Spleen (tissue), 11 donors: ENCODE measurements at regions not wholly inside any gene's neighbourhood (a gene's known extent, or its start where the extent isn't known, plus 50 kb on each side); places are given as distances from the start of the nearest gene placed in this dataset.

Experiments
- DNase-seq: peaks from one replicate; pipeline ENCODE4 v3.0.0-alpha.2; 2020
- H3K27ac ChIP-seq, 8 donors: fragments of 200-600 bp; sonication (generic) in 7 of 8; 1 replicate in 4 of 8; 2 replicates in 4 of 8; pipeline versions ENCODE4 v1.5.0 to v1.8.0; 2016 to 2021; ENCODE audit warnings: inconsistent platforms in 4 of 8, mild to moderate bottlenecking in 4 of 8, moderate library complexity in 1 of 8
- H3K27me3 ChIP-seq, 7 donors: fragments of 200-600 bp; sonication (generic) in 6 of 7; replicated peaks in 1 of 7; 1 replicate in 4 of 7; 2 replicates in 3 of 7; pipeline versions ENCODE4 v1.5.0 to v1.8.0; 2016 to 2021; ENCODE audit warnings: inconsistent platforms in 3 of 7, mild to moderate bottlenecking in 1 of 7
- H3K36me3 ChIP-seq, 6 donors: fragments of 200-600 bp; sonication (generic) in 5 of 6; 1 replicate in 4 of 6; 2 replicates in 2 of 6; pipeline versions ENCODE4 v1.5.0 to v1.8.0; 2016 to 2021; ENCODE audit warnings: inconsistent platforms in 2 of 6
- H3K4me1 ChIP-seq, 6 donors: fragments of 200-600 bp; sonication (generic) in 5 of 6; 1 replicate in 3 of 6; 2 replicates in 3 of 6; pipeline versions ENCODE4 v1.5.0 to v1.8.0; 2016 to 2021; ENCODE audit warnings: inconsistent platforms in 3 of 6
- H3K4me3 ChIP-seq, 8 donors: fragments of 200-600 bp; sonication (generic) in 7 of 8; 1 replicate in 4 of 8; 2 replicates in 4 of 8; pipeline versions ENCODE4 v1.5.0 to v1.8.0; 2016 to 2021; ENCODE audit warnings: inconsistent platforms in 4 of 8, mild to moderate bottlenecking in 4 of 8, moderate library complexity in 2 of 8
- H3K9me3 ChIP-seq, 8 donors: fragments of 200-600 bp; sonication (generic) in 7 of 8; 1 replicate in 4 of 8; 2 replicates in 4 of 8; pipeline versions ENCODE4 v1.5.0 to v1.8.0; 2016 to 2021; ENCODE audit warnings: inconsistent platforms in 4 of 8
- POLR2A ChIP-seq, 3 donors: fragments of 450-650 bp; IDR thresholded peaks; one replicate each; pipeline ENCODE4 v1.5.1; 2017; ENCODE audit warnings: antibody characterized with exemption in 3 of 3, mild to moderate bottlenecking in 1 of 3
- POLR2AphosphoS5 ChIP-seq, 3 donors: sonication (generic); formaldehyde crosslinking; IDR thresholded peaks; one replicate each; pipeline ENCODE4 v1.5.1; 2017; ENCODE audit warnings: antibody characterized with exemption in 3 of 3
- WGBS, 5 donors: extraction: QIAGEN DNeasy Blood & Tissue Kit in 3 of 5; methylation state at CpG; one replicate each; pipeline versions ENCODE4 v1.1.5 to v1.1.7; 2013 to 2018; 5-methylcytosine and 5-hydroxymethylcytosine counted together
- intact Hi-C: fragments of 100-400 bp; cut with DNase I; formaldehyde crosslinking; loops from one replicate; pipeline ENCODE4 v1.15.0; 2023; ENCODE audit warnings: low total_unique reads
- TF ChIP-seq, protein P1 (sequence below), 11 experiments: fragments of 200-600 bp in 7 of 11; fragments of 450-650 bp in 4 of 11; sonication (generic) in 4 of 11; IDR thresholded peaks in 8 of 11; conservative IDR thresholded peaks in 3 of 11; 1 replicate in 7 of 11; 2 replicates in 4 of 11; pipeline versions ENCODE4 v1.4.0 to v1.8.0; 2016 to 2021; ENCODE audit warnings: antibody characterized with exemption in 11 of 11, inconsistent platforms in 4 of 11, mild to moderate bottlenecking in 1 of 11
- donor health status: healthy with polysubstance abuse.
- donor health status: DM: no; HTN: no; CAD: no; lungs with moderate emphysema.
- donor health status: DM: no; HTN: no; CAD: no.
- donor health status: Bipolar disorder and iron deficiency.
- donor health status: healthy.
- donor health status: DM: no; HTN: no; CAD: no.
- donor health status: DM: yes; HTN: yes; CAD: no.

DNA sequence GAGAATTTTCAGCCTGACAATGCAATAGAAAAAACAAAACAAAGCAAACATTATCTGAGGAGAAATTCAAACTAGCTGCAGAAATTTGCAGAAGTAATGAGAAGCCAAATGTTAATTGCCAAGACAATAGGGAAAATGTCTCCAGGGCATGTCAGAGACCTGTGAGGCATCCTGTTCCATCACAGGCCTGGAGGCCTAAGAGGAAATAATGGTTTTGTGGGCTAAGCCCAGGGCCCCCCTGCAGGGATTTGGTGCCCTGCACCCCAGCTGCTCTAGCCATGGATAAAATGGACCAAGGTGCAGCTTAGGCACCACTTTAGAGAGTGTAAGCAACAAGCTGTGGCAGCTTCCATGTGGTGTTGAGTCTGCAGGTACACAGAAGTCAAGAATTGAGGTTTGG is 401.2 kb upstream of the NECTIN3 start:
- no peaks in the 10 kb centered on the region for H3K36me3 ChIP-seq
- no peak for DNase-seq
- H3K27ac ChIP-seq, result no peak overlapping the region
- H3K4me1 ChIP-seq, result no peaks in the 10 kb centered on the region
- H3K9me3 ChIP-seq, result peaks cover 0 to 36% (median 19%) of the 10 kb centered on the region in 8 donors
- H3K4me3 ChIP-seq, result no peak overlapping the region
- intact Hi-C loops, result no loop called here
- H3K27me3 ChIP-seq, result no peaks in the 10 kb centered on the region
- TF ChIP-seq POLR2A (IDR thresholded peaks at IDR 0.05) (no peak), POLR2AphosphoS5 (IDR thresholded peaks at IDR 0.05) (no peak)
- TF ChIP-seq, protein P1, sequence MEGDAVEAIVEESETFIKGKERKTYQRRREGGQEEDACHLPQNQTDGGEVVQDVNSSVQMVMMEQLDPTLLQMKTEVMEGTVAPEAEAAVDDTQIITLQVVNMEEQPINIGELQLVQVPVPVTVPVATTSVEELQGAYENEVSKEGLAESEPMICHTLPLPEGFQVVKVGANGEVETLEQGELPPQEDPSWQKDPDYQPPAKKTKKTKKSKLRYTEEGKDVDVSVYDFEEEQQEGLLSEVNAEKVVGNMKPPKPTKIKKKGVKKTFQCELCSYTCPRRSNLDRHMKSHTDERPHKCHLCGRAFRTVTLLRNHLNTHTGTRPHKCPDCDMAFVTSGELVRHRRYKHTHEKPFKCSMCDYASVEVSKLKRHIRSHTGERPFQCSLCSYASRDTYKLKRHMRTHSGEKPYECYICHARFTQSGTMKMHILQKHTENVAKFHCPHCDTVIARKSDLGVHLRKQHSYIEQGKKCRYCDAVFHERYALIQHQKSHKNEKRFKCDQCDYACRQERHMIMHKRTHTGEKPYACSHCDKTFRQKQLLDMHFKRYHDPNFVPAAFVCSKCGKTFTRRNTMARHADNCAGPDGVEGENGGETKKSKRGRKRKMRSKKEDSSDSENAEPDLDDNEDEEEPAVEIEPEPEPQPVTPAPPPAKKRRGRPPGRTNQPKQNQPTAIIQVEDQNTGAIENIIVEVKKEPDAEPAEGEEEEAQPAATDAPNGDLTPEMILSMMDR (IDR thresholded peaks at IDR 0.05 in 8 of 11, conservative IDR thresholded peaks at IDR 0.05 in 3 of 11), result no peak

DNA sequence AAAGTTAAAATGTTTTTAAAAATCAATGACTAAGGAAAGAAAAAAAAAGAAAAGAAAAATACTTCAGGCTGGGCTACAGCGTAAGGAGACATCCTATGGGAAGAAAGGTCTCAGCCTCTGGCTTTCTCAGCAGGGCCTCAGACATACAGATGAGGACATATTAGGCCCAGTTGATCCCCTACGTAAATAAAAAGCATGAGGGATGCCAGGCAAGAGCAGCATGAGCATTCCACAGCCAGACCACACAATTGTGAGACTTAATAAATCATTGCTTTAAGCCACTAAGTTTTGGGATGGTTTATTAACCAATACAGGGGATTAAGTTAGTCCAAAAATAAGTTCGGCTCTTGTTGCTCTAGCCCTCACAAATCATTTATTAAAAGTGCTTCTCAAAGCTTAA is 394.1 kb upstream of the NECTIN3 start:
- no peak for TF ChIP-seq POLR2AphosphoS5 (IDR thresholded peaks at IDR 0.05)
- no peak for TF ChIP-seq POLR2A (IDR thresholded peaks at IDR 0.05)
- TF ChIP-seq, protein P1 (IDR thresholded peaks at IDR 0.05 in 8 of 11, conservative IDR thresholded peaks at IDR 0.05 in 3 of 11), result no peak
- Histone ChIP-seq H3K27ac (no peak overlapping the region), H3K4me1 (no peaks in the 10 kb centered on the region), H3K9me3 (peaks cover 0 to 4% (median 0%) of the 10 kb centered on the region in 8 donors), H3K36me3 (no peaks in the 10 kb centered on the region), H3K4me3 (no peak overlapping the region), H3K27me3 (no peaks in the 10 kb centered on the region)
- 37 to 83% (median 70%) methylated on average over 3 of the region's 3 CpGs for WGBS, 5 donors
- intact Hi-C loops, result no loop called here
- no peak for DNase-seq

DNA sequence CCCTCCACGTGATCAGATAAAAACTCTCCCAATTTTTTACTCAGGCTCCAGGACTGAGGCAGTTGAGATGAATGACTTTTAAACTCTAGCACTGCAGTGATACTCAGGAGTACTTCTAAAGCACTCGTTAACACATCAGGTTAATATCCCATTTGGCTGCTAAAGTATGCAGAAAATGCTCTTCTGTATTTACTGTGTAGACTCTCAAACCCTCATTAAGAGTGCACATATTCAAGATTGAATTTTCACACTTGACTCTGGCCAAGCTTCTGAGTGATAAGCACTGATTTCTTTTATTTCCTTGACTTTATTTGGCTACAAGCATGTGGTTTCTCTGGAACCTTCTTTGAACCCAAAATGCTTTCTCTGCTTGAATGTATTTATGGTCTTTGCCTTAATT is 392.3 kb upstream of the NECTIN3 start:
- Histone ChIP-seq H3K36me3 (no peaks in the 10 kb centered on the region), H3K4me3 (no peak overlapping the region), H3K27ac (no peak overlapping the region), H3K4me1 (no peaks in the 10 kb centered on the region), H3K27me3 (no peaks in the 10 kb centered on the region), H3K9me3 (peaks cover 0 to 4% (median 0%) of the 10 kb centered on the region in 8 donors)
- no peak for DNase-seq
- intact Hi-C loops, result no loop called here
- TF ChIP-seq POLR2A (IDR thresholded peaks at IDR 0.05) (no peak), POLR2AphosphoS5 (IDR thresholded peaks at IDR 0.05) (no peak)
- TF ChIP-seq, protein P1 (IDR thresholded peaks at IDR 0.05 in 8 of 11, conservative IDR thresholded peaks at IDR 0.05 in 3 of 11), result no peak
- WGBS, 5 donors, result 35 to 43% (median 36%) methylated on average over 2 of the region's 2 CpGs

DNA sequence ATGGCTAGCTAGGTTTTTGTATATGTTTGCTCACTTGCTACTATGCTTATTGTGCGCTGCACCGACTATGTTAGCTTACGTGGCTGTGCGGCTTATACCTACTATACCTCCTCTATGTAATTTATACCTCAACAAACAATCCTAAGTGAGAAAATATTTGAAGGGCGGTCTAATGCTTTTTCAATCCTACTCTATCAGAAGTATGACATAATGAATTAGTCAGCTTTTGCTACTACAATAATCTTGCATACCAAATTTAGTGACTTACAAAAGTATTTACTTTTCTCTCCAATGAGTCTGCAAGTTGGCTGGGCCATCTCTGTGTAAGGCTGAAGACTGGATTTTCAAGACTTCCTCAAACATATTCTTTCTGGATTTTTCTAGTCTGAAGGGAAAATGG is 391.2 kb upstream of the NECTIN3 start:
- no peak for DNase-seq
- intact Hi-C loops, result no loop called here
- Histone ChIP-seq H3K27ac (no peak overlapping the region), H3K27me3 (no peaks in the 10 kb centered on the region), H3K9me3 (no peaks in the 10 kb centered on the region), H3K4me3 (no peak overlapping the region), H3K4me1 (no peaks in the 10 kb centered on the region), H3K36me3 (no peaks in the 10 kb centered on the region)
- TF ChIP-seq, protein P1 (IDR thresholded peaks at IDR 0.05 in 8 of 11, conservative IDR thresholded peaks at IDR 0.05 in 3 of 11), result no peak
- TF ChIP-seq POLR2A (IDR thresholded peaks at IDR 0.05), result no peak
- TF ChIP-seq POLR2AphosphoS5 (IDR thresholded peaks at IDR 0.05), result no peak
- WGBS, 5 donors, result 56 to 78% (median 65%) methylated on average over 5 of the region's 5 CpGs
